ENCODE measurements at regions not wholly inside any gene's neighbourhood (a gene's known extent, or its start where the extent isn't known, plus 50 kb on each side); places are given as distances from the start of the nearest gene placed in this dataset.
"Not testable (repeated sequence)": the region's sequence is repeated elsewhere in the genome, so short reads cannot be mapped to it uniquely, and the experiment has no call there.

DNA sequence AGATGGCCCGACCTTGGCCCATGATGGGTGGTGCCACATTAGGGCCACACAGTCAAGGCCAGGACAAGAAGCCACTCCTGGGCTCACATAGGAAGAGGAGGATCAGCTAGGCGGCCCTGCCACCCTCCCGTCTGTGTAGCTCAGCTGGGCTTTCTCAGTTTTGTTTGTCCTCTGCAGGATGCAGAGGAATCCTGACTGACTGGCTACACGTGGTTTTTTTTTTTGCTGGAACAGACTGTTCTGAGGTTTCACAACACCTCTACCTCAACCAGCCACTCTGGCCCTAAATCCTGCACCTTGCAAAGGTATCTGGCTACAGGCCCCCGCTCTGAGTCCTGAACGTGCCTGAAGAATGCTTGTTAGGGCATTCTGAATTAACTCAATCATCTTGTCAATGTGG, 88.3 kb upstream of the MSX2 start:
- no peak for DNase-seq (ENCODE audit: low spot score)

DNA sequence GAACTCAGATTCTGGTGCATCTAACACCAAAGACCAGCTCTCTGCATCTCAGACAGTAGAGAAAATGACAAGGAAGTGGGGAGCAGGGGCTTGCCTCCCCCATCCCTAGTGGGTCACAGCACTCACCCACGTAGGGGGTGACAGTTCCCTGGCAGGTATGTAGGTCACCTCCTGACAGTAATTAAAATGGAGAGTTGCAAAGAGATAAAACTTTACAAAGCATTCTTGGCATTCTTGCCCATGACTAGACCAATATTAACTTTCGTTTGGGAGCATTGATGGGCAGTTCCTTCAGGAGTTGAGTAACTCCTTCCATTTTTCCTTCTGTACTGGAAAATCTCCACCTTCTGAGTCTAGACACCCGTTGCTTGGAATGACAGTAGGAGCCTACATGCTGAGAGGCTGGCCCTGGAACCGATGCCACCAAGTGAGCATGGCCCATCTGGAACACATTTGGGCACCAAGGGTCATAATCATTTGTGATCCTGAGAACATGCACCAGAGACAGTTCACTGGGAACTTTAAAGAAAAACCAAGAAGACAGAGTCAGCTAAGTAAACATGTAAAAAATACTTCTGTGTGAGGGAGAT, 81.5 kb upstream of the MSX2 start:
- no peak for DNase-seq (ENCODE audit: low spot score)

DNA sequence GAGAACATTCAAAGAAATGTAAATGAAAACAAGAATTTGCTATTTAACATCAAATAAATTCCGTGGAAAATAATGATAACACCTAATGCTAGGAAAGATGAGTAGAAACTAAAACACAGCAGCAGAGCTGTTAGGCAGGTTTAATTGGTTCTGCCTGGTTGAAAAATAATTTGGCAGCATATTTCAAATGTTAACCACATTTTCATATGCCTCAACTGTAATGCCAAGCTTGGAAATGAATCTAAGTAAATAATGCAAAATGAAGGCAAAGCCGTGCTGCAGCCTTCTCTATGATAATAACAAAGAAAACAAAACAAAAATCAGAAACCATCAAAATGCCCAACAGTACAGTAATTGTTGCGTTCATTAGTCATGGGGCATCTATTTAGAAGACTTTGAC, 79.9 kb upstream of the MSX2 start:
- DNase-seq (ENCODE audit: low spot score): no peak

DNA sequence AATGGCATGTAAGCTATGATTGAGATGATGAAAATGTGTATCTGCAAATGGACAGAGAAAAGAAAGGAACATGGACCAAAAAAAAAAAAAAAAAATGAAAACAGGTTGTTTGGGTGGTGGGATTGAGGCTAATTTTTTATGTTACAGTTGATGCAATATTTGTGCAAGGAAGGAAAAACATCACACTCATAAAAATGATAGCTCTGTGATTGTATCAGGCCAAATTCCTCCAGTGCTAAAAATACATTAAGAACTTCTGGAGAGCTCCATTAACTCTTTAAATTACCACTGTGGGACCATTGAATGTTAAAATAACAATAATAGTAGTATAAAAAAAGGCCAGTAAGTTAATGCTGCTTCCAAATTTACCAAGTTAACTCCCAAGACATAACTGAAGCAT, 79.5 kb upstream of the MSX2 start:
- DNase-seq (ENCODE audit: low spot score): no peak

DNA sequence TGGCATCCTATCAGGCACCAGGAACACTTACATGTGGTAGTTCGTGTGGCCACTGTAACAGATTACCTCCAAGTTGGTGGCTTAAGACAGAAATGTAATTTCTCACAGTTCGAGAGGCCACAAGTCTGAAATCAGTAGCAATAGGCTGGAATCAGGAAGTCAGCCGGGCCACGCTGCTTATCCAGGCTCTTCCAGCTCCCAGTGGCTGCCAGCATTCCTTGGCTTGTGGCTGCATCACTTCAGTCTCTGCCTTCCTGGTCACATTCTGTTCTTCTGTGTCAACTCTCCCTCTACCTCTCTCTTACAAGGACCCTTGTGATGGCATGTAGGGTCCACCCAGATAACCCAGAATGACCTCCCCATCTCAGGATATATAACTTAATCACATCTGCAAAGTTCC, 78.7 kb upstream of the MSX2 start:
- DNase-seq (ENCODE audit: low spot score): no peak

DNA sequence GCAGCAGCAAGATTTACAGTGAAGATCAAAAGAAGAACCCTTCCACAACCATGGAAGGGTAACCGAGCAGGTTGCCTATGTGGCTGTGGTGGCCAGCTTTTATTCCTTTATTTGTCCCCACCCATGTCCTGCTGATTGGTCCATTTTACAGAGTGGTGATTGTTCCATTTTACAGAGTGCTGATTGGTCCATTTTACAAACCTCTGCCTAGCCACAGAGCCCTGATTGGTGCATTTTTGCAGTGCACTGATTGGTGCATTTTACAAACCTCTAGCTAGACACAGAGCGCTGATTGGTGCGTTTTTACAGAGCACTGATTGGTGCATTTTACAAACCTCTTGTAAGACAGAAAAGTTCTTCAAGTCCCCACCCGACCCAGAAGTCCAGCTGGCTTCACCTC, 75.8 kb upstream of the MSX2 start:
- not testable (repeated sequence) for DNase-seq (ENCODE audit: low spot score)

DNA sequence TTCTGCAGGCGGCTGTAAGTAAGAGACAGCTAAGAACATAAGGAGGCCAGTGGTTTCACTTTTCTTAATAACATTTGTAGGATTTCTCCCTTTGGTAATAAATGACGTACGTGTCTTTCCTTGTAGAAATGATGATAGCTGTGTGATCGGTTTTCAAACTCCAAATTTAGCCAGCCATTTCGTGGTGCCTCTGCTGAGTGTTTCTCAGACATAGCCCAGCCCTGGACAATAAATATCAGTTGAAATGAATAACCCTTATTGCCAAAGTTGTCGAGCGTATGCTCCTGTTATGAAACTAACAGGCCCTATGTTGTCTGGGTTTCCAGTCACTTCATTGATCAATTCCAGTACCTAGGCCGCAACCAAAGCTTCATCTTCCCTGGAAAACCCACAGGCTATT, 75.0 kb upstream of the MSX2 start:
- no peak for DNase-seq (ENCODE audit: low spot score)

DNA sequence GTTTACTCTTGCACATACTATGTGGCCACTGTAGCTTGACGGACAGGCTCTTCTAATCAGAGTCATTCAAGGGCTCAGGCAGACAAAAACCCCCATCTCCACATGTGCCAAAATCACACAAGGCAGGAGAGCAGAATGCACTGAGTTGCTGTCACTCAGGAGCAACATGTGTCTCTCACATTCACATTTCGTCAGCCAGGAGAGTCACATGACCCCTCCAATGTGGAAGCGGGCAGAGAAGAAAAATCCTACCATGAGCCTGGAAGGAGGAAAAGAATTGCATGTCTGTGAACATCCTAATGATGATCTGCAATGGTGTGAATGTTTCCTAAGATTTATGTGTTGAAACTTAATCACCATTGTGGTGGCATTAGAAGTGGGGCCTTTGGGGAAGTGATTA, 69.9 kb upstream of the MSX2 start:
- DNase-seq (ENCODE audit: low spot score): no peak

DNA sequence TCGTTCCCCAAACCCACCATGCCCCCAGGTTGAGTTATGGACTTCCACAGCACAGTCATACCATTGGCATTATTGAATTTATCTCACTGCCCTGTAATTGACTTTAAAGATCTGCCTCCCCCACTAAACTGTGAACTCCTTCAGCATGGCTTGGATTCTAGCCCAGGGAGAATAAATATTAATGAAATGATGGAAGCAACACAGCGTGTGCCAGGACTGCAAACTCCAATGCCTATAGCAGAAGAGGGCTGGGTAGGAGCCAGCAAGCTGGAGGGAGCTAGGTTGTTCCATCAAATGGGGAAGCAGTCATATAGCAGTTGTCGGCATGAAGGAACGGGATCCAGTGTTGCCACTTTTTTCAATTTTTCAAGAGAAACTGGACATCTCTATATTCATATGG, 69.0 kb upstream of the MSX2 start:
- DNase-seq (ENCODE audit: low spot score): no peak

DNA sequence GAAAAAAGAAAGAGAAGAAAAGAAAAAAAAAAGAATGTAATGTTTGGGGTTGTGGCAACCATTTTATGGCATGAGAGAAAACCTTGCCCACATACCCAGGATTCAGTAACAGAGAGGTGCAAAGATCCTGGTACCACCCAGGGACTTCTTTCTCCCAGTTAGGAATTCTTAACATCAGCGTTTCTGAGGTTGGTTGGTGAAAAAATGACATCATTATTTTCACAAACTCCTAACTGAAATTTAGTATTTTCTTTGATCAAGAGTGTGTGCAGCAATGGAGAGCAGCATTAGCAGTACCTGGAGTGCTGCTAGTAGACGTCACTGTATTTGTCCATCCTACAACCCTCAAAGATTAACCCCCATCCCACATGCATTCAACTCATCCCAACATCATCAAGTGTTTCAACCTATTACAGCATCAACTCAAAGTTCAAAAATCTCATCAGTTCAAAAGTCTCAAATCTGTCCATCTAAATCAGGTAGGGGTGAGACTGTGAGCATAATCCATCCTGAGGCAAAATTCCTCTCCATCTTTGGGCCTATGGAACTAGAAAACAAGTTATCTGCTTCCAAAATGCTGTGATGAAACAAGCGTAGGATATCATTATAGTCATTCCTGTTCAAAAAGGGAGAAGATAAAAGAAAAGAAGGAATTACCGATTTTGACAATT, 60.1 kb upstream of the MSX2 start:
- DNase-seq (ENCODE audit: low spot score): no peak

DNA sequence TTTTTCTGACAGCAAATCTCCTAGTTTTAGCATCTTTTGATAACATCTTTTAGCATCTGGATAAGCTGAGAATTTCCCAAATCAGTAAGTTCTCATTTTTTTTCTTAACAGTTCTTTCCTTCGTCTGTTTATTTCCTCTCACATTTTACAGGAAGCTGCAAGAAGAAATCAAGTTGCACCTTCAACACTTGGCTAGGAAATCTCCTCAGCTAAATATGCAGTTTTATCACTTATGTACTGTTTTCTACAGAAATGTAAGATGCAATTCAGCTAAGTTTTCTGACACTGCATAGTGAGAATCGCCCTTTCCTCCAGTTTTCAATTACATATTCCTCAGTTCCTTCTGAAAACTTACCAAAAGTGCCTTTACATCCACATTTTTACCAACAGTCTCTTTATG, 59.0 kb upstream of the MSX2 start:
- DNase-seq (ENCODE audit: low spot score): no peak

DNA sequence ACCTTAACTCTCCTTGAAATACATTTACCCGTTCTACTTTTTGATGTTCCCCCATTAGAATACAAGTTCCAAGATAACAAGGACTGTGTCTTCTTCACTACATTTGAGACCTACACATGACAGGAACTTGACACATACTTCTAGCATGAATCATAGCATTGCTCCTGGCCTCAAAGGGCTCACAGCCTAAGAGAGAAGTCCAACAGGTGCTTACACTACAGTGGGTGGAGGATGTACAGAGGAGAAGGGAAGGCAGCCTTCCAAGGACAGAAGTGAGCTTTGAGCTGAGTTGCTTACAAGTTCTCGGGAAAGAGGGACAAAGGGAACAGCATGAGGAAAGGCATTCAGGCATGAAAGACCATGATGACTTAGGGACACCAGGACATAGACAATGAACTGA, 56.9 kb upstream of the MSX2 start:
- DNase-seq (ENCODE audit: low spot score): no peak

DNA sequence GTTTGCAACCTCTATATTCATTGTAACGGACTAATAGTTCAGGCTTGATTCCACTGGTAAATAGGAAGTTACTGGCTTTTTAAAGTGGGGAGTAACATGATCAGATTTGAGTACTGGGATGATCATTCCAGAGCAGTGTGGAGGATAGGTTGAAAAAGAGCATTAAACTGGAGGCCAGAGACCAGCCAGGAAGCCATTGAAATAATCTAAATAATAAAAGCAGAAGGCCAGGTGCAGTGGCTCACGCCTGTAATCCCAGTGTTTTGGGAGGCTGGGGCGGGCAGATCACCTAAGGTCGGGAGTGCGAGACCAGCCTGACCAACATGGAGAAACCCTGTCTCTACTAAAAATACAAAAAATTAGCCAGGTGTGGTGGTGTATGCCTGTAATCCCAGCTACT, 56.0 kb upstream of the MSX2 start:
- no peak for DNase-seq (ENCODE audit: low spot score)
